Left ventricle myocardium inferior (tissue), 1 donor: ENCODE measurements at regions not wholly inside any gene's neighbourhood (a gene's known extent, or its start where the extent isn't known, plus 50 kb on each side); places are given as distances from the start of the nearest gene placed in this dataset.

ENCODE experiments used
- DNase-seq: peaks from one replicate; pipeline ENCODE4 v3.0.0-alpha.2; 2020
- H3K27ac ChIP-seq: fragments of 200-600 bp; replicated peaks from 2 replicates; pipeline ENCODE4 v1.8.0; 2021
- H3K27me3 ChIP-seq: fragments of 200-600 bp; 2 replicates; pipeline ENCODE4 v1.8.0; 2021; ENCODE audit warnings: low read depth
- H3K36me3 ChIP-seq: fragments of 200-600 bp; 2 replicates; pipeline ENCODE4 v1.8.0; 2021
- H3K4me1 ChIP-seq: fragments of 200-600 bp; 2 replicates; pipeline ENCODE4 v1.8.0; 2021
- H3K4me3 ChIP-seq: fragments of 200-600 bp; 2 replicates; pipeline ENCODE4 v1.8.0; 2021; ENCODE audit warnings: mild to moderate bottlenecking, moderate library complexity
- H3K9me3 ChIP-seq: fragments of 200-600 bp; replicated peaks from 2 replicates; pipeline ENCODE4 v1.8.0; 2021
- intact Hi-C: fragments of 100-400 bp; cut with micrococcal nuclease; formaldehyde crosslinking; loops from one replicate; pipeline ENCODE4 v1.11.0; 2022
- TF ChIP-seq, protein P1 (sequence below): fragments of 200-600 bp; IDR thresholded peaks from 2 replicates; pipeline ENCODE4 v1.8.0; 2021; ENCODE audit warnings: antibody characterized with exemption, mild to moderate bottlenecking, borderline replicate concordance
- donor health status: DM: no; HTN: yes; CAD: no; lungs with severe emphysema.

- DNase-seq: no peak
- TF ChIP-seq, protein P1, sequence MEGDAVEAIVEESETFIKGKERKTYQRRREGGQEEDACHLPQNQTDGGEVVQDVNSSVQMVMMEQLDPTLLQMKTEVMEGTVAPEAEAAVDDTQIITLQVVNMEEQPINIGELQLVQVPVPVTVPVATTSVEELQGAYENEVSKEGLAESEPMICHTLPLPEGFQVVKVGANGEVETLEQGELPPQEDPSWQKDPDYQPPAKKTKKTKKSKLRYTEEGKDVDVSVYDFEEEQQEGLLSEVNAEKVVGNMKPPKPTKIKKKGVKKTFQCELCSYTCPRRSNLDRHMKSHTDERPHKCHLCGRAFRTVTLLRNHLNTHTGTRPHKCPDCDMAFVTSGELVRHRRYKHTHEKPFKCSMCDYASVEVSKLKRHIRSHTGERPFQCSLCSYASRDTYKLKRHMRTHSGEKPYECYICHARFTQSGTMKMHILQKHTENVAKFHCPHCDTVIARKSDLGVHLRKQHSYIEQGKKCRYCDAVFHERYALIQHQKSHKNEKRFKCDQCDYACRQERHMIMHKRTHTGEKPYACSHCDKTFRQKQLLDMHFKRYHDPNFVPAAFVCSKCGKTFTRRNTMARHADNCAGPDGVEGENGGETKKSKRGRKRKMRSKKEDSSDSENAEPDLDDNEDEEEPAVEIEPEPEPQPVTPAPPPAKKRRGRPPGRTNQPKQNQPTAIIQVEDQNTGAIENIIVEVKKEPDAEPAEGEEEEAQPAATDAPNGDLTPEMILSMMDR: no peak
These were observed 609.0 kb downstream of the ZNF385D start for GRCh38 chr3:21142031-21142430.

DNA sequence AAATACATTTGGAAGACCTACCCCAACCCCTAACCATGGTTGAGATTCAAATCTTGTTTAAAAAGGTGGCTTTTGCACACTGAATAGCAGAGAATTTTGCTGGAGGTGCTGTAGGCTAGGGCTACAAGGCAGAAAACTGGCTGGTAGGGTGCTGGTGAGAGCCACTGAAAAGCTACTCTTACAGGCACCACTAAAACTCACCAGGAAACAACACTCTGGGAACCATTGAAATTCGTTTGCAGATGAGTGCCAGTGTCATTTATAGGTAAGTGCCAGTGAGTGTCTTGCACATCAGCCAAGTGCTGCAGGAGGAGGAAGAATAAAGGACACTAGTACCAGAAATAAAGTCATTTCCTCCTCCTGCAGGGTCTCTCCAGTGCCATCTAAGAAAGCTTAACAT, 610.2 kb downstream of the ZNF385D start:
- Histone ChIP-seq H3K9me3 (peaks cover 22% of the 10 kb centered on the region), H3K4me3 (no peak overlapping the region), H3K36me3 (no peaks in the 10 kb centered on the region), H3K27me3 (no peaks in the 10 kb centered on the region), H3K4me1 (no peaks in the 10 kb centered on the region), H3K27ac (no peak overlapping the region)
- intact Hi-C loops: no loop called here
- TF ChIP-seq, protein P1: no peak
- DNase-seq: no peak

More at GRCh38 chr3:21142031-21142430, 609.0 kb downstream of the ZNF385D start:
- no peaks in the 10 kb centered on the region for H3K36me3 ChIP-seq
- no peak overlapping the region for H3K4me3 ChIP-seq
- no peak overlapping the region for H3K27ac ChIP-seq
- H3K9me3 ChIP-seq: peaks cover 28% of the 10 kb centered on the region
- H3K4me1 ChIP-seq: no peaks in the 10 kb centered on the region
- intact Hi-C loops: no loop called here
- no peaks in the 10 kb centered on the region for H3K27me3 ChIP-seq

- intact Hi-C loops: no loop called here
- H3K9me3 ChIP-seq: peaks cover 5% of the 10 kb centered on the region
- no peaks in the 10 kb centered on the region for H3K4me1 ChIP-seq
- H3K27me3 ChIP-seq: no peaks in the 10 kb centered on the region
- H3K36me3 ChIP-seq: no peaks in the 10 kb centered on the region
- no peak for DNase-seq
- no peak overlapping the region for H3K27ac ChIP-seq
- no peak overlapping the region for H3K4me3 ChIP-seq
- TF ChIP-seq, protein P1: no peak
These were observed 612.9 kb downstream of the ZNF385D start for GRCh38 chr3:21138085-21138484.

- Histone ChIP-seq H3K4me3 (no peak overlapping the region), H3K4me1 (no peaks in the 10 kb centered on the region), H3K27me3 (no peaks in the 10 kb centered on the region), H3K36me3 (no peaks in the 10 kb centered on the region), H3K9me3 (peaks cover 22% of the 10 kb centered on the region), H3K27ac (no peak overlapping the region)
- intact Hi-C loops: no loop called here
- TF ChIP-seq, protein P1: no peak
- DNase-seq: no peak
These were observed 618.1 kb downstream of the ZNF385D start for GRCh38 chr3:21132896-21133295.

- TF ChIP-seq, protein P1: no peak
- no peak overlapping the region for H3K27ac ChIP-seq
- intact Hi-C loops: no loop called here
These were observed 630.2 kb downstream of the ZNF385D start for GRCh38 chr3:21120826-21121225.

DNA sequence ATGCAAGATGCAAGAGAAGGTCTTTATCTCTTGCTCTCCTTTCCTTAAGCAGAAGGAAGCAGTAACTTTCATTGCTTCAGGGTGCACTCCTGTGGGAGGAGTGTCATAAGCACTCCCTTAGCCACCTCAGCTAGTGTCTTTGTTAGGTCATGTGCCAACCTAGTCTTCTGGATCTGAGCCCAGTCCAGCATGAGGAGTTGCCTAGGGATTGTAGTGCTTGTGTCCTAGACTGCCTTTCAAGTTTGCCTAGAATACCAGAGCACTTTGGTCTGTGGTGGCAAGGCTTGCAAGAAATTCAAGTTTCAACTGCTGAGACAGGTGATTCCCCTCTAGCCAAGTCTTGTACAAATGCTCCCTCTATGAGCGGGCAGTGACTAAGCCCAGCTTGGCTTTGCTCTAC, 633.6 kb downstream of the ZNF385D start:
- Histone ChIP-seq H3K4me3 (no peak overlapping the region), H3K27me3 (no peaks in the 10 kb centered on the region), H3K27ac (no peak overlapping the region), H3K36me3 (no peaks in the 10 kb centered on the region), H3K4me1 (no peaks in the 10 kb centered on the region), H3K9me3 (peaks cover 32% of the 10 kb centered on the region)
- DNase-seq: no peak
- intact Hi-C loops: no loop called here
- TF ChIP-seq, protein P1: no peak

More at GRCh38 chr3:21120826-21121225, 630.2 kb downstream of the ZNF385D start:
- Histone ChIP-seq H3K4me3 (no peak overlapping the region), H3K9me3 (peaks cover 13% of the 10 kb centered on the region), H3K27me3 (no peaks in the 10 kb centered on the region), H3K36me3 (no peaks in the 10 kb centered on the region), H3K4me1 (no peaks in the 10 kb centered on the region)
- DNase-seq: no peak
